ENCODE measurements at regions not wholly inside any gene's neighbourhood (a gene's known extent, or its start where the extent isn't known, plus 50 kb on each side); places are given as distances from the start of the nearest gene placed in this dataset.

- TF ChIP-seq CTCF (IDR thresholded peaks at IDR 0.05 in 2 of 3, conservative IDR thresholded peaks at IDR 0.05 in 1 of 3; ENCODE audit: borderline replicate concordance in 1 of 3, insufficient read depth in 1 of 3, low read depth in 2 of 3, low read length in 2 of 3): no peak
- TF ChIP-seq EZH2 (IDR thresholded peaks at IDR 0.05): no peak
- TF ChIP-seq POLR2AphosphoS5 (IDR thresholded peaks at IDR 0.05; ENCODE audit: low read depth, low read length): no peak
Measured at GRCh38 chr7:50941525-50941924, 158.8 kb upstream of the GRB10 start.
